HG03342 (cell line): ENCODE measurements at regions not wholly inside any gene's neighbourhood (a gene's known extent, or its start where the extent isn't known, plus 50 kb on each side); places are given as distances from the start of the nearest gene placed in this dataset.

ENCODE experiments used
- ATAC-seq: cut with Tn5 transposase; IDR thresholded peaks from one replicate; pipeline ENCODE4 v1.9.1; 2021; ENCODE audit warnings: mild to moderate bottlenecking, moderate library complexity; ENCODE audit not compliant: unreplicated experiment

DNA sequence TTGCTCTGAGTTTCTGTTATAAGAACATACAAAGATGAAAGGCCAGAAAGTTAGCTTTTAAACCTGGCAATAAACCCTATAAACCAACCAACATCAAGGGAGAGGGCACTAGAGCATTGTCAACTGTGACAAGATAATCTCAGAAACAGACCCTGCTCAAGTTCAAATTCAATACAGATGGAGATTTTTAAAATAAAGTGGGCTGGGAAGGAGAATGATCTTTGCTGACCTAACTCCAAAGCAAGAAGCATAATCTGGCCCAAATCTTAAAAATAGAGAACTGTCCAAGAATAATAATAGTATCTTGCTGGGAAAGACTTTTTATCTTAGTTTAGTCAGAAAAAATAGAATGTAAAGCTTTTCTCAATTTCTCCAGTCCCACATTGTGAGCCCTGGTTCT lies 485.5 kb downstream of the DISC1 start:
- no peak for ATAC-seq

DNA sequence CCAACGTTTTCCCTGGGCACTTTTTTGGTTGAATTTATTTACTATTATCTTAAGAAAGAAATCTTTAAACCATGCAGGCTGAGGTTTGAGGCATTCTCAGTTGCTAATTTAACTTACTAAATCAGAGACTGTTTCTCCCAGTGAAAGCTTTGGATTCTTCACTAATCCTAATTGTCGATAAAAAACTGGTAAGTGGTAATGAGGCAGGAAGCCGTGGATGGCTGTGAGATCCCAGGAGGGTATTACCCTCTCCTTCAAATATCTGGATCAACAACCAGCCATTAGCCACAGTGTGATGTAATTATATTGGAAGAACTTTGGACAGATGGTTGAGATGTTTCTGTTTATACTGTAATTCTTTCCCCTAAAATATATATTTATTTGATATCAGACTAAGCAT lies 485.0 kb downstream of the DISC1 start:
- ATAC-seq = no peak

DNA sequence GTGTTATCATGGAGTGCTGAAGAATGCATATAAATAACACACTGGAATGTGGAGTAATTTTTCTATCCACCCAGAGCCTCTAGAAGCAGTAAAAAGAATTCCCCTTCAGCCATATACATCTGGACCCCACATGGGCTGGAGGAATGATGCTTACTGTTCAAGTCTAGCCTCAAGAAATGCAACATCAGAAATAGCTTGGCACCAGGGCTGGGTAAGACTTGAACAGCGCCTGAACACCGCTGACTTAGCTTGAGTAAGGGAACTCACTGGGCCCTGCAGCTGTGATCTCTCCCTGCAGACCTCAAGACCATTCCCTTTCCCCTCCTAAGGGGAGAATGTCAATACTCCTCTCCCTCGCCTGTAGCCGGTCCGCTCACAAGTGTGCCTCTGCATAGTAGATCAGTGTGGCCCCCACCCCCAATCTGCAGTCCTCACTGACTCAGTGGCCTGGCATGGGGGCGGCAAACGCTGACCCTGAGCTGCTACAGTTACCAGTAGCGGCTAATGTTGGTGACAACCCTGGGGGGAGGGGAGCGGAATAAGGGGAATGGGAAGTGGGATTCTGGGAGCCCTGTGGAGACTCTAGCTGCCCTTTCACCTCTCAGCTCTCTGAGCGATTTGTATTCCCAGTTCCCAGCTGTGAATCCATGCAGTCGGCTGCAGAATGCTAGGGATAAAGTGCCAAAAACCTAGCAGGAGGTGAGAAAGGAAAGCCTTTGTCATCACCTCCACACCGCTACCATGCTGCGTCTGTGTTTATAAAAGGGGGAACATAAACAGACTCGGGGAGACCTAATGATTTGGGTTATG lies 483.9 kb downstream of the DISC1 start:
- no peak for ATAC-seq

DNA sequence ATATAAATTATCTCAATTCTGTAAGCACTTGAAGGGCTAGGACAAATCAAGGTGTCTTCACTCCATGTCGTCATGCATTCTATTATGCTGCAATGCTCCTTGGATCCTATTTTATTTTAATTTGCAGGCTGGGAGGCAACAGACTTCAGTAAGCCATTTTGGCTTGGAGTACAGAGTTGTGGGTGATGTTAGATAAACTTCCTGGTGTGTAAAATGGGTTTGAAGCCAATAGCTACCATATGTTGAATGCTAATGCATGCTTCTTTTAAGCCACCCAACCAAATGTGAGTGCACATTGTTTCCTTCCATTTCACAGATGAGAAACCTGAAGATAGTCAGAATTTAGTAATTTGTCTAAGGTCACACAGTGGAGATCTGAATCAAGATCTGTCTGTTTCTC lies 482.8 kb downstream of the DISC1 start:
- no peak for ATAC-seq

DNA sequence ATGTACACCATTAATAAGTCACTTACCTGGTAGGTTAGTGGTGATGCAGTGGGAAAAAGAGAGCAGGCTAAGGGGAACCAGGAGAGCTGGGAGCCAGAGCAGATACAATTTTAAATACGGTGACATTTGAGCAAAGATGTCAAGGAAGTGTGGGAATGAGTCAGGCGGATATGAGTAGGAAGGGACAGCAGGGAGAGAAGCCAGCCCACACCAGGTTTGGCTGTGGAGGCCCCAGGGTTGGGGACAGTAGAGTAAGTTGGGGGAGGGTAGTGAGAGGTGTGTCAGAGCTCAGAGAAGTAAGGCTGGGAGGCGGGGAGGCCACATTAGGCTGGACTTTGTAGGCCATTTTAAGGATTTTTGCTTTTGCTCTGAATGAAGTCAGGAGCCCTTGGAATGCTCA lies 482.0 kb downstream of the DISC1 start:
- ATAC-seq = no peak

- ATAC-seq = no peak
Measured at GRCh38 chr1:232106415-232106814, 479.8 kb downstream of the DISC1 start.

- no peak for ATAC-seq
Measured at GRCh38 chr1:232105561-232105960, 479.0 kb downstream of the DISC1 start.

DNA sequence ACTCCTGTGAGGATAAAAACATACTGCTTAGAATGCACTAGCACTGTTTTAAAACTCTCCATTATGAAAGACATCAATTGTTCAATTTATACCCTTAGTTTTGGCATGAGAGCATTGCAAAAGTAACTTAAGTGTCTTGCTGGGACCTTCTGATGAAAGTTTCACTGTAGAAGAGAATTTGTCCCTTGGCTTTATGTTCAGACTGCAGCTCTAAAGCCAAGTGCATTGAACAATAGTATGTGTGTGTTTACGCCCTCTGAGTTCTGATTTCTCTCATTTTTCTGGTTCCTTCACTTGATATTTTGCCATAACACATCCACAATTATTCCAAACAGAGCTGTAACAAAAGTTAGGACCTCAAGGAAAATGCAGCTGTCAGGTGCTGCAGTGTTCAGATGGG lies 474.6 kb downstream of the DISC1 start:
- no peak for ATAC-seq

DNA sequence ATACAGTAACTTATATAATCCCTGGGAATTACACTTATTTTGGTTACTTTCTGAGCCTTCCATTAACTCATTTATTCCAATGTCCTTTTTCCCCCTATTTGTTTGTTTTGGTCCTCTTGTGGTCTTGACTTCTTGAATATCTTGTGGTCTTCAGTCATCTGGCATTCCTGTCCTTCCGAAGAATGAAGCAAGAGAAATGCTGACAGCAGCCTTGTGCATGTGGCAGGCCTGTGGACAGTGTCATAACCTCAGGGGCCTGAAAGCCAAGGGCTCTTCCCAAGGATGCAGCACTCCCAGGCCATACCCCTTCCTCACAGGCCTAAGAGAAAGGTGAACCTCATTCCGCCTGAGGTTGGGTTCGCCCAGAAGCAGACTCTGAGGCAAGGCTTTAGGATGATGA lies 470.2 kb downstream of the DISC1 start:
- no peak for ATAC-seq
